Stimulated activated CD4-positive, alpha-beta T cell treated with anti-CD3 and anti-CD28 coated beads, Interleukin-1b, Interleukin-23, amount 100 ng/mL, for 24 hours (primary cell): ENCODE measurements at regions not wholly inside any gene's neighbourhood (a gene's known extent, or its start where the extent isn't known, plus 50 kb on each side); places are given as distances from the start of the nearest gene placed in this dataset.
"Not testable (repeated sequence)": the region's sequence is repeated elsewhere in the genome, so short reads cannot be mapped to it uniquely, and the experiment has no call there.

ENCODE experiments used
- DNase-seq, 4 experiments: peaks; one replicate each; pipeline ENCODE4 v3.0.0-alpha.2; 2020; ENCODE audit warnings: low read depth in 4 of 4, low spot score in 1 of 4

DNA sequence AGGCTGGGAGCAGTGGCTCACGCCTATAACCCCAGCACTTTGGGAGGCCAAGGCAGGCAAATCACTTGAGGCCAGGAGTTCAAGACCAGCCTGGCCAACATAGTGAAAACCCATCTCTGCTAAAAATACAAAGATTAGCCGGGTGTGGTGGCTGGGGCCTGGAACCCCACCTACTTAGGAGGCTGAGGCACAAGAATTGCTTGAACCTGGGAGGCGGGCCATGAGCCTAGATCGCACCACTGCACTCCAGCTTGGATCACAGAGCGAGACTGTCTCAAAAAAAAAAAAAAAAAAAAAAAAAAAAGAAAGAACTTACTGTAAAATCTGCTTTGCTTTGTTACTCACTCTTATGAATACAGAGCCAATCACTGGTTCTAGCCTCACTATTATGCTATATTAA lies 166.4 kb upstream of the TMCC3 start:
- DNase-seq, result not testable (repeated sequence)

DNA sequence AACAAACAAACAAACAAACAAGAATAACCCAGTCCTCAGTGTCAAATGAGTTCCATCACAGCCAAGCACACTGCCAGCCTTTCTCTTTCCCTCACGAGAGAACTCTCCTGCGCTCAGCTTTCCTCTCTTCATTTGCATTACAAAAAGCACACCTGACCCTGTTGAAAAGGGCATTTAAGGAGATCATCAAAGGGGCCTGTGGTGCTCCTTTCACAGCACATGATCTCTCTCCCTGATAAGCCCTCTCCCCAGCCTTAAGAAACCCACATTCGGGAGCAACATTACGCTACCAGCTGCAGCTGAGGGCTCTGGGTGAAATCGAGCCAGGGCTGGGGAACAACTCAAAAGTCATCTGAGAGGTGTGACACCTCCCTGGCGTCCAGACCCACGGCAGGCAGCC lies 165.6 kb upstream of the TMCC3 start:
- no peak for DNase-seq

DNA sequence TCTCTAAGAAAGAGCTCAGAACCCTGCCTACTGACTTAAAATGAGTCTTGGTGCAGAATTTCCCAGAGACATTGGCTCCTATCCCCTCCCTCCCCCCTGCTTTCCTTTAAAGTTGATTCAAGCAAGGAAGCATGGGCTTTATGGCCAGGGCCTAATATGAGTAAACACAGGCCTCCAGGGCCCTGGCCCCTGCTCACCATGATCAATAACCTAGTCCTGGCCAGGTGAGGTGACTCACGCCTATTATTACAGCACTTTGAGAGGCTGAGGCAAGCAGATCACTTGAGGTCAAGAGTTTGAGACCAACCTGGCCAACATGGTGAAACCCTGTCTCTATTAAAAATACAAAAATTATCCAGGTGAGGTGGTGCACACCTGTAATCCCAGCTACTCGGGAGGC lies 165.1 kb upstream of the TMCC3 start:
- no peak for DNase-seq

DNA sequence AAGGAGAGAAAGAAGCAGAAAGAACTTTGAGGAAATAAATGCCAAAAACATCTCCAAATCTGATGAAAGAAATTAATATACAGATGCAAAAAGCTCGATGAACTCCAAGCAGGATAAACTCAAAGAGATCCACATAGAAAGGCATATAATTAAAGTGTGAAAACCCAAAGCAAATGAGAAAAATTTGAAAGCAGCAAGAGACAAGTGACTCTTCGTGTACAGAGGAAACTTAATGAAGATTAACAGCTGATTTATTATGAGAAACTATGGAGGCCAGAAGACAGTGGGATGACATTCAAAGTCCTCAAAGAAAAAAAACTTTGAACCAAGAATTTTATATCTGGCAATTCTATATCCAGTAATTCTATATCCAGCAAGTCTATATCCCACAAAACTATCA lies 163.0 kb upstream of the TMCC3 start:
- DNase-seq, result no peak

DNA sequence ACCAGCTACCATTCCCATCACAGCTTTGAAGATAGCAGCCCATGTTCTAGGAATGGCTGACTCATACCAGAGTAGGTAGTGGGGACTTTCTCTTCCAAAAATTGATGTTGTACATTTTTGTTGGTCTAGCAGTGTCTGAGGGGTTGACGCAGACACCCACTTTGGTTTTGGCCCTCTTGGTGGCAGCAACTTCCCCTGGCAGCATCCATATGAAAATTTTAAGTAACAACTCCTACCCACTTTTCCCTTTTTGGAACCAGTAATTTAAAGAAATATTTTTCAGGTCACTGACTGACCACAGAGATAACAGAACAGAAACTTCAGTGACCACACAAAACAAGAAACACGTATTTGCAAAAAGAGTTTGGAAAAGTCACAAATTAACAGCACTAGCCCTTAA lies 162.0 kb upstream of the TMCC3 start:
- DNase-seq, result no peak

DNA sequence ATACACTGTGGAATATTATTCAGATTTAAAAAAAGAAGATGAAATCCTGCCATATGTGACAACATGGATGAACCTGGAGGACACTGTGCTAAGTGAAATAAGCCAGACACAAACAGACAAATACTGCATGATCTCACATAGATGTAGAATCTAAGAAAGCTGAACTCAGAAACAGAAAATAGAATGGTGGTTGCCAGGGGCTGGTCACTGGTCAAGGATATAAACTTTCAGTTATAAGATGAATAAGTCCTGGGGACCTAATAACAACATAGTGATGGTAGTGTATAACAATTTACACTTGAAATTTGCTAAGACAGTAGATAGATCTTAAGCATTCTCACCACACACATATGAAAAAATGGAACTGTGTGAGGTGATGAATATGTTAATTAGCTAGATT lies 161.3 kb upstream of the TMCC3 start:
- DNase-seq, result no peak

DNA sequence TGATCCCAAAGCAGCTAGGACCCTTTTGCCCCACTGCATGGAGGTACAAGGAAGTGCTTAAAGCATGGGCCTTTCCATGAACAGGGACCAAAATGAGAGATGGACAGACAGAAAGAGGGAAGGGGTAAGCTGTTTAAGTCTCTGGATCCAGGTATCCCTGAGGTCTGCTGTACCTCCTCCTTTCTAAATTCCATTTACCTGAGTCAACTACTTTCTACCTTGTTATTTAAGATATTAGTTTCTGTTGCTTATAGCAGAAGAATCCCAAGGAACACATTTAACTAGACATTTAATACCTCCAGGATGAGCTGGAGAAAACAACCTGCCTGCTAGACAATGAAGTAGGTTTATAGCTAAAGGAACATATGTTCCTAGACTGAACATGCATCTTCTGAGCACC lies 157.6 kb upstream of the TMCC3 start:
- no peak for DNase-seq

DNA sequence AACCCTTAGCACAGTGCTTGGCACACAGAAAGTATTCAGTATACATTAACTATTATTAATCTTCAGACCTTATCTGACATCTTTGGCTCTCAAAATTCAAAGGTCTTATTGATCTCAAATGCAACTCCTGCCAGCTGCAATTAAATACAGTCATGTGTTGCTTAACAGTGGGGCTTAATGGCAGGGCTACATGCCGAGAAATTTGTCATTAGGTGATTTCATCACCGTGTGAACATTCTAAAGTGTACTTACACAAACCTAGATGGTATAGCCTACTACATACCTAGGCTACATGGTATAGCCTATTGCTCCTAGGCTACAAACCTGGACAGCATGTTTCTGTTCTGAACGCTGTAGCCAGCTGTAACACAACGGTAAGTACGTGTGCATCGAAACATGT lies 156.3 kb upstream of the TMCC3 start:
- no peak for DNase-seq

DNA sequence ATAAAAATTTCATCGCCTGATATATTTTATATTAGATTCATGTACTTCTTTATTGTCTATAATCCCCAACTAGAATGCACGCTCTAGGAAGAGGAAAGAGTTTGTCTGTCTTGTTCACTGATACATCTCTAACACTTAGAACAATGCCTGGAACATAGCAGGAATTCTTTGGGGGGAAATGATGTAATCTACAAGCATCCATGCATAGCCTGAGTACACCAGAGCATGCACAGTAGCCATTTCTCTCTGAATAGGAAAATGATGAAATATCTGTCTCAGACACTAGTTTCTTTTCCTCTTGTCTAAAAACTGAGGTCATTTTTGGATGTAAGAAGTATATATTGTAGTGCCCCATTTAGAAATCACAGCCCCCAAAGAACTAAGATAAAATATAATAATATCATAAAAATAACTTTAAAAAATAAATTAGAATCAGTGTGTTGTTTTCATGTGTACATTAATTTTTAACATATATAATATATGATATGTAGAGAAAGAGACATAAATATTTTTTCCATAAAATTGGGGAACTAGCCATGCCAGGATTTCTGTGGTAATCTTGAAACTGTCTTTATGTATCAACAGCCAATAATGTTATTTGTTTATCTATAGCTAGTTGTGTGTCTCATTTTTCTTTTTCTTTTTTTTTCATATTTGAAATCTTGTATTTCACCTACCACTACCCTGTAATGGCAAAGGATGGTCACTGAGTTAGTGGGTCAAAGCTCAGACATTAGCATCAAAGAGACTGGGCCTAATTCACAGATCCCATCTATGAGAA lies 155.6 kb upstream of the TMCC3 start:
- no peak for DNase-seq

DNA sequence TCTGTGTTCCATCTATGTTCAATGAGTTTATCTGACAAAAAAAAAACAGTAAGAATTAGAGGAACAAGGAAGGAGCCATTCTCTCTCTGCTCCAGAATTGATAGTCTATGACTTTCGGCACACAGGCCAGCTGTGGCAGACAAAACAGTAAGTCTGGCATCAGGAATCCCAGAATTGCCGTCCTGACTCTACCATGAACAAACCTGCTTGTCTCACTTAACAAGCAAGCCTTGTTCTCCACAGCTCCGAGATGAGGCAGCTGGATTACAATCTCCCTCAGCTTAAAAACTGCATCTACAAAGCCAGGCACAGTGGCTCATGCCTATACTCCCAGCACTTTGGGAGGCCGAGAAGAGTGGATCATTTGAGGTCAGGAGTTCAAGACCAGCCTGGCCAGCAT lies 153.6 kb upstream of the TMCC3 start:
- DNase-seq, result no peak

DNA sequence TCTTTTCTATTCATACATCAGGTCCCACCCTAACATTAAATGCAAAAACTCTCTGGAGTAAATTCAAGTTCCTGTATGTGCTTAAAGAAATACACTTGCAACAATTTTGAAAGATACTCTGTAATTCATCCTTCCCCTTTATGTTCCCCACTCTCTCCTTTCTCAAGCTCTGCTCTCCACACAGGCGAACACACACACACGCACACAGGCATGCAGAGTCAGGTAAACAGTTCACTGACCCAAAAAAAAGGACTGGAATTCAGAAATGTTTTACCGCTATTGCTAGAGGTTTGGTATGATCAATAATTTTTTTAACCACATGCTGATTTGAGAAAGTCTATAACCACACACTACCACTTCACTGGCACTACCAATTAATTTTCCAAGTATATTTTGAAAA lies 152.4 kb upstream of the TMCC3 start:
- no peak for DNase-seq

DNA sequence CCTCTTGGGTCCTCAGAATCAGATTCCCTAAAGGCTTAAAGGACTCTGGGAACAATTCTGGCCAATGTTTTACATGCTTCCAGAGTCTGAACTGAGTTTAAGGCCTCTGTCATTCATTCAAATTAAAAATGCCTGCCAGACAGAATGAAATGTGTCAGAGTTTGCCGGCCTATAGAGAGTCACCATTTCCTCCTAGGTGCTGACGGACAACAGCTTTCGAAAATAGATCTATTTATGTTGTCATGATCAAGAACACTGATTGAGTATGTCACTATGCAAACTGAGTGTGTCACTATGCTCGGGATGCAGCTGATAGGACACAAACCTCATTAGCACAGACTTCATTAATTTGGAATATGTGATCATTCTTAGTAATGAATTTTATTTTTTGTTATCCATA lies 151.4 kb upstream of the TMCC3 start:
- no peak for DNase-seq

DNA sequence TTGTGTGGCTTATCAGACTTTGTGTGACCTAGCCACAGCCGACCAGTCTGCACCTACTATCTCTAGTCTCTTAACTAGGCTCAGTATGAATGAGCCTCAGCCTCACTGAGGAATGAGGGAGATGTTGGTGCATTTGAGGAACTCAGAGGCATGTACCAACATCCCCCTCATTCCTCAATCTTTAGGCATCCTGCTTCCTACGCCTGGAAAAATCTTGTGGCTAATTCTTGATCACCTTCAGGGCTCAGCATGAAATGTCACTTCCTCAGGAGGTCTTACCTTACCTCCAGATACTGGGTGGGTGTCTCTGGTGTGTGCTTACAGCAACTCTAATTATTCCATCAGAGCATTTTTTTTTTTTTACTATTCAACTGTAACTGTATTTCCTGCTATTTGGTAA lies 148.8 kb upstream of the TMCC3 start:
- no peak for DNase-seq

DNA sequence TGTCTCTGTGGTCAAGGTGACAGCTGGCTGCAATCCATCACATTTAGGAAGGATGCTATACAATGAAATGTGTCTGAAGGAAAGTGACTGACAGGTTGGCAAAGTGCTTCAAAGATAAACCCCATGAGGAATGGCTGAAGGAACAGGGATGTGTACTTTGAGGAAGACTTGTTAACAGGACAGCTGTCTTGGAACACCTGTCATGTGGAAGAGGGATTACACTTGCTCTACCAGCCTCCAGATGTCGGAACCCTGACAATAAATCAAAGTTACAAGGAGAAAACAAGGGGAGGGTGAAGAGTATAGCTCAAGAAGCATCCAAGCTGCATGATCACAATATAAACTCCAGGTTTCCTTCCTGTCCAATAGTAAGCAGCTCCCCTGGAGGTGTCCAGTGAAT lies 147.8 kb upstream of the TMCC3 start:
- DNase-seq, result no peak

DNA sequence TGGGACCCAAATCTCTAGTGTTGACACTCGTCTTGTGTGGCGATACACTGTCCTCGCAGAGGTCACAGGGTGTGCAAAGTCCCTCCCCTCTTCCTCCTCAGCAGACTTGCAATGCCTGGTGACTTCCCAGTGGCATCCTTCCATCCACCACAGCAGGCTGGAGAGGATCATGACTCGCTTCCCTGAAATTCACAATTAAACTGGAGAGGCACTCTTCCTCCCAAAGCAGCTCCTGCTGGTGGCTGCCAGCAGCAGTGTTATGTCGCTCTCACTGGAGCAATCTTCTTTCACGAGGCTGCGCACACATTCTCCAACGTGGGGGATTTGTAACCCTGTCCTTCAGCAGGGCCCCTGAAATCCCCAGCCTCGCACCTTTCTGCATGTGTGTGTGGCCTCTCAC lies 145.2 kb upstream of the TMCC3 start:
- DNase-seq, result no peak

DNA sequence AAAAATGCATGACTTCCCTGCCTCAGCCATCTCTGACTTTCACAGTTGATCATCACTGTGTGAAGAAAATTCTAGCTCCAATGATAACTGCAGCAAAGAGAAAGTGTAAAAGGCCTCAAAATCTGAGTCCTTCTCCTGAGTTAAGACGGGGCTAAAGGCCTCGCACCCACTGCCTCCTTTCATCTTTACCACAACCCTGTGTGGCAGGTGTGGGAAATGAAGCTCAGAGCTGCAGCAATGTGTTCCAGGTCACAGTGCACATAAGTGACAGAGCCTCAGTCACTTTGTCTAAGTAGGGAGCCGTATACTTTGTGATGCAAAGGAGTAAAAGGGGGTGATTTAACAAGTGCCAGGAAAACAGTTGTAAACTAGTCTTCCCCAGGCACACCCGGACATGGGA lies 144.7 kb upstream of the TMCC3 start:
- no peak for DNase-seq

DNA sequence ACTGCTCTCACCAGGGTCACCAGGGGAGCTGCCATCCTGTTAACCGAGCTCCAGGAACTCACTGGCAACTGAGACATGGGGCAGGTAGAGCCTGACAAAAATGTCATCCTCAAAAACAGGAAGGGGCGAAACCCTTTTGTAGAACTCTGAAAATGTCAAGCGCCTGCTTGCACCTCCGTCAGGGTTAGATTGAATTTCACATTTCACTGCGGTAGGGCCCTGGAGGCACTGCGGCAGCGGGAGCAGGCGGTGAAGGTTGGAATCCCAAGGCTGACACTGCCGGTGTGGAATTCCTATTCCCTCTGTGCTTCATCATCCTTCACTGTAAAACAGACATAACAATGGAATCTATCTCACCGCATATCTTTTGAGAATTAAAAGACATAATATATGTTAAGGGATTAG lies 142.8 kb upstream of the TMCC3 start:
- DNase-seq, result no peak

DNA sequence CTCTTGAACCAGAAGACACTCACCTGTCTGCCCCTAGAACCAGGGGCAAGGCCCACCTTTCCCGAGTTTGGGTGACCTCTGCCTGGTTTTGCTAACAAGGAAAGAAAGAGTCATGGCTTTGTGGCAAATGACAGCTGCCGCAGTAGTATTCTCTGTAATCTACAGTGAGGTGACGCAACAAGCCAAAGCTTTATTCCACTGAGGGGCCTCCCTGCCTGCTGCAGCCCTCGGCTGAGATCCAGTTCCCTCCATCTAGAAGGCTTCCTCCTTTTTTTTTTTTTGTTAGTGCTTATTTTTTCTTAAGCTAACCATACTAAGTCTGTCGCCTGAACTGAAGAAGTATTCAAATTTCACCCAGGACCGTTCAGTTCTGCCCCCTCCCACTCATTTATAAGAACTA lies 142.3 kb upstream of the TMCC3 start:
- DNase-seq, result no peak

DNA sequence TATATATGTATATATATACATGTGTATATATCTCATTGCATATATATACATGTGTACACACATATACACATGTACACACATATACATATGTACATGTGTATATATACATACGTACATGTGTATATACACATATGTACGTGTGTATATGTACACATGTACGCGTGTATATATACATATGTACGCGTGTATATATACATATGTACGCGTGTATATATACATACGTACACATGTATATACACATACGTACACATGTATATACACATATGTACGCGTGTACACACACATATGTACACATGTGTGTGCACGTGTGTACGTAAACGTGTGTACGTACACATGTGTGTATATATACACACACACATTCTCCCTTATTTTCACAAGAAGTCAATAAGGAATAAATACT lies 141.6 kb upstream of the TMCC3 start:
- DNase-seq, result no peak

DNA sequence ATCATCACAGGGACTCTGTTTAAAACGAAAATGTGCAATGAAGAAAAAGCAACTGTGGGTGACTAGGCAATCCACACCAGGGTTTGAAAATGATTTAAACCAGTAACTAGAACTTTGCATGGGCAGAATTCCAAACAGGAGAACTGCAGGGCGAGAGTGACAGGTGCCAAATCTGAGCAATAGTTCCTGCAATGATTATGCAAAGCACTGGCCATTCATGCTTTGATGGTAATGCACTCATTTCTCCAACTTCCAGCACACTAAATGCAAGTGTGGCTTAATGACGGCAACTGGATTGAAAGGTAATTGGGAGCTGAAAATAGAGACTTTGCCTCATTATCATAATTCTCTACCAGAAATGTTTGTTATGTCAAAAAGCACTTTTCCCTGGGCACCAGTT lies 140.5 kb upstream of the TMCC3 start:
- no peak for DNase-seq

DNA sequence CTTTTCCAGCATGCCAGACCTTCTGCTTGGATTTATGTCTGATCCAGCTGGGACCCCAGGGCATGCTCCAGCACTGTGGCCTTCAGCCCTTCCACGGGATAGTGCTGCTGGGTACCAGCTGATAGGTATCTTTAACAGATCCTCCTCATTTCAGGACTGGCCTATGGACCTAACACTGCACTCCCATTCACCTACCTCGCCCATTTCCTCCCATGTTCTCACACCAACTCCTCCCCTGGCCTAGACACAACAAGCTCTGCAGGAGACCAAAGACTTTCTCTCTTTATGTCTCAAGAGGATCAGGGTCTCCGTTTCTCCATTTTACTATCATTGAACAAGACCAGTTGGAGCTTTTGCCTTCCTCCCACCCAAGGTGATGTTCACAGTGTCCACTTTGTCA lies 140.0 kb upstream of the TMCC3 start:
- DNase-seq, result no peak

DNA sequence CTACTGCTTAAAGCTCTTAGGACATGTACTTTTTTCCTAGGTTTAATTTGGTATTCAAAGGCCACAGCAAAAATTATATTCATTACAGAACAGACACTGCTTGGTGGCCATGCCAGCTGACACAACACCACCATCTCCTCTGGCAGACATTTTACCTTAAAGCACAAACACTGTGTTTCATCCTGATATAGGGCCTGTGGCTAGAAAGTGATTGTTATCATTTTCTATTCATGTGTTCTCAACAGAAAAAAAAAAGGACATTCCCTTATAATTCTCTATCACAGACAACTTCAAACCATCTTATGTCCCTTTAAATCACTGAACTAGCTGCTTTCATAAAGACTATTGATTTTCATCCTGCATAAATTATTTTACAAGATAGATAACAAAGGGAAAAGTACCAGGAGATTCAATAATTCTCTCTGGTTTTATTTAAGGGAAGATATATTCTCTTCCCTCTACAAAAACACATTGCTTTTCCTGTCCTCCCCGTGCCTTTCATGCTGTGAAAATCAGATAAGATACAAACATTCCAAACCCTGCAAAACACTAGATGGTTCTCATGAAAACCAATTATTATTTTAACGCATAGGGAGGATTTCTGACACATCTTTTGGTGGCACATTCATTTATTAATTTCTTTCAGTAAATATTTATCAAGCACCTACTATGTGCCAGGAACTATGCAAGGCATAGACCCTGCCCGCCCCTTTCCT lies 139.3 kb upstream of the TMCC3 start:
- no peak for DNase-seq

DNA sequence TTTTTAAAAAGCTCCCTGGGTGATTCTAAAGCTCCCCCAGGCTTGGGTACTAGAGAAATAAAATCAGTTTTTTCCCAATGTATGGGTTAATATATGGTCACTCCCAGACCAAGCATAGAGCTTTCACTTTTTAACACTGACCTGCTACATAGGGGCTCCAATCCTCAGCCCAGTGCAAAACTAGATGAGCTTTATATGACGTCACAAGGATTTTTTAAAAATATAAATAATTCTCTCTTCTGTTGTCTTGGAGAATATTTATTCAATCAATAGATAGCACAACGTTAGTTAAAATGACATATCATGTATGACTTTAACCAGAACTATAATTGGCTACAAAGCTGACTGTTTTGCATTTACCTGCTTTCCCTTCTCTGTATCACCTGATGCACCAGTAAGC lies 137.9 kb upstream of the TMCC3 start:
- no peak for DNase-seq
